EH (cell line): ENCODE measurements at regions not wholly inside any gene's neighbourhood (a gene's known extent, or its start where the extent isn't known, plus 50 kb on each side); places are given as distances from the start of the nearest gene placed in this dataset.
"Not testable (repeated sequence)": the region's sequence is repeated elsewhere in the genome, so short reads cannot be mapped to it uniquely, and the experiment has no call there.

Experiments
- DNase-seq: peaks from one replicate; pipeline ENCODE4 v3.0.0-alpha.2; 2015; ENCODE audit warnings: low read depth

GRCh38 chr5:98121036-98121936 lies 652.2 kb upstream of the RGMB start:
- no peak for DNase-seq

GRCh38 chr5:98128271-98128670 lies 645.2 kb upstream of the RGMB start:
- no peak for DNase-seq

DNA sequence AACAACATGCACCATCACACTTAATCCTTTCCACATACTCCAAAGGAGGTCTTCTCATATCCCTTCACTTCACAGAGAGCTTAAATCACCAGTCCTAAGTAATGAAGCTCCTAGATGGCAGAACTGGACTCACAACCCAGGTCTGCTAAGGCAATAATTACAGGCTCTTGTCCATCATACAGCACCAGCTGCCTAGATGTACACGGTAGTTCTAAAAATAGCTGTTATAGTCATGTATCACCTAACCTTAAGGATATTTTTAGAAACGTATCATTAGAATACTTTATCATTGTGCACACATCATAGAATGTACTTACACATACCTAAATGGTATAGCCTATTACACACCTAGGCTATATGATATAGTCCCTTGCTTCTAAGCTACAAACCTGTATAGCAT lies 644.6 kb upstream of the RGMB start:
- no peak for DNase-seq

- DNase-seq, result peak; percentile 25
Observed at GRCh38 chr5:98130261-98131035, 643.0 kb upstream of the RGMB start.

- peak; percentile 6 for DNase-seq
Observed at GRCh38 chr5:98144116-98144515, 629.3 kb upstream of the RGMB start.

GRCh38 chr5:98144710-98145109 lies 628.8 kb upstream of the RGMB start:
- no peak for DNase-seq

- no peak for DNase-seq
Observed at GRCh38 chr5:98157368-98157767, 616.1 kb upstream of the RGMB start.

GRCh38 chr5:98158440-98158839 lies 615.0 kb upstream of the RGMB start:
- no peak for DNase-seq

DNA sequence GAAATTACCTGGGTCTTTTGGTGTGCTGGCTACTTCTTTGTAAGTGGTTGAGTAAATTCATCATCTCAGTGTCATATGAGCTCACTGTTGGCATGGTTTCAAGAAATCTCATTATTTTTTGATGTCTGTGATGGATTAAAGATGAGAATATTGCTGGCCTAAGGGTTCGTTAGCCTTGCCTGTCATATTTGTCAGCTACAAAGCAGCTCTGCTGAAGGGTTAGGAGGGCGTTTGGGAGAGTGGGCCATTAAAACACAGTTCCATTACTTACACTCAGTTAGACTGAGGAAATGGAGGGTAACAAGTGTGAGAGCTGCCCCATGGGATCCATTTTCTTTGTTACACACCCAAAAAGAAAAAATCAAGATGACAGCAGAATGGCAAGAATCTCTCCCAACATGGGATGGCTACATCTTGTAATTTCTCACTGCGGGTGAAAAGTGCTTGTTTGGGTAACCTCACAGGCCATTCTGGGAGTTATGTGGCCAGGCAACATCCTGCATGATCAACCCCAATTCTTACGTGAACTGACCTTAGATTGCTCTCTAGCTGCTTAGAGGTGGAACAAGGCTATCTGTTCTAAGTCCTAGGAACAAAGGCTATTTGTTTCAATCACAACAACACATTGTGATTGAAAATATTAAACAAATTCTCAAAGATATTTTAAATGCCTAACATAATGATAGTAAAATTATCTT lies 609.5 kb upstream of the RGMB start:
- no peak for DNase-seq

DNA sequence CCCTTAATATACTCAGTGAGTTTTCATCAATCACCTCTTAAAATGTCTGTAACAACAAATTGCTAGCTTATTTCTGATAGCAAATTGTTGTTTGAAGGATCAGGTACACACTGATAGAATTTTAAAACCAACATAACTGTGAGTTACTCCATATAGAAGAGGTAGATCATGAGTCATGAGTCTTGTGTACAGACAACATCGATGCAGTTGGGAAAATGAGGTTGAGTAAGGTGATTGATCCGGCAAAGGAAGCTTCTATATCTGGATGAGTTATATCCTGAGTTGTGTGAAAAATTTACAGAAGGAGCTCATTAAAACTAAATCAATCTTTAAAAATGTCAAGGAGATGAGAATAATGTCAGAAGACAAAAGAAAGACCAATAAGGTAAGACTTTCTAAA lies 604.6 kb upstream of the RGMB start:
- DNase-seq, result no peak

- DNase-seq, result no peak
Observed at GRCh38 chr5:98170994-98171393, 602.5 kb upstream of the RGMB start.

GRCh38 chr5:98173334-98173733 lies 600.1 kb upstream of the RGMB start:
- DNase-seq, result peak; percentile 64

DNA sequence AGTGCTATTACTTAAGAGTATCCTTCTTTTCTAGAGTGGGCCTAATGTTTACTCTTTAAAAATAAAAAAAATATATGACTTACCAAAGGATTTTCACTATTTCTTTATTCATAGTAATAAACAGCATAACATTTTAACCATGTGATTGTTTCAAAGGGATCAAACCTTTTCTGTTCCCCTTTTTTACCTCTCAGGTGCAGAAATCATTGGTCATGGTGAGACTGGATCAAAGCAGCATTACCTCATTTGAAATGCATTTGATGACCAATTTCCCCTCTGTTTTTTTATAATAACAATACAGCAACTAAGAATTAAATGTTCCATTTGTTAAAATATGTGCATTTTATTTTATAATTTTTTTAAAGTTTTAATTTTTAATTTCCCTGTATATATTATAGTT lies 598.0 kb upstream of the RGMB start:
- DNase-seq, result no peak

GRCh38 chr5:98179791-98180755 lies 593.4 kb upstream of the RGMB start:
- DNase-seq, result no peak

GRCh38 chr5:98186128-98186527 lies 587.3 kb upstream of the RGMB start:
- DNase-seq, result no peak

DNA sequence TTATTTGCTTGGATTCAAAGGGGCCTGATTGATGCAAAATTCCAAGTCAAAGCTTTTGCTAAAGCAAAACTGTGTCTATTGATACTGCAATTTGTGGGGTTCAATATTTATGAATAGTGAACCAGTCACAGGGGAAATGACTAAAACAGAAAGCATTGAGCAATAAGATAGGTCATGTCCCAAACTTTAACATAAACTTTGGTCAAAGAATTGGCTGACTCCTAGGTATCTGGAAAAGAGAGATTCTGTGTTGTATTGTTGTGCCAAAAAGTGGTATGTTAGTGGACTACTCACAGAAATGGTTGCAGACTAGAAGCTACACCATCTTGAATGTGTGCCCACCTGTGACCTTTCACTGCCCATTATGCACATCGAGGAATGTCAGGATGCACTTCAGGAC lies 585.5 kb upstream of the RGMB start:
- DNase-seq, result no peak

DNA sequence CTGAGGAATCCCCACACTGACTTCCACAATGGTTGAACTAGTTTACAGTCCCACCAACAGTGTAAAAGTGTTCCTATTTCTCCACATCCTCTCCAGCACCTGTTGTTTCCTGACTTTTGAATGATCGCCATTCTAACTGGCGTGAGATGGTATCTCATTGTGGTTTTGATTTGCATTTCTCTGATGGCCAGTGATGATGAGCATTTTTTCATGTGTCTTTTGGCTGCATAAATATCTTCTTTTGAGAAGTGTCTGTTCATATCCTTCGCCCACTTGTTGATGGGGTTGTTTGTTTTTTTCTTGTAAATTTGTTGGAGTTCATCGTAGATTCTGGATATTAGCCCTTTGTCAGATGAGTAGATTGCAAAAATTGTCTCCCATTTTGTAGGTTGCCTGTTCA lies 583.1 kb upstream of the RGMB start:
- not testable (repeated sequence) for DNase-seq

DNA sequence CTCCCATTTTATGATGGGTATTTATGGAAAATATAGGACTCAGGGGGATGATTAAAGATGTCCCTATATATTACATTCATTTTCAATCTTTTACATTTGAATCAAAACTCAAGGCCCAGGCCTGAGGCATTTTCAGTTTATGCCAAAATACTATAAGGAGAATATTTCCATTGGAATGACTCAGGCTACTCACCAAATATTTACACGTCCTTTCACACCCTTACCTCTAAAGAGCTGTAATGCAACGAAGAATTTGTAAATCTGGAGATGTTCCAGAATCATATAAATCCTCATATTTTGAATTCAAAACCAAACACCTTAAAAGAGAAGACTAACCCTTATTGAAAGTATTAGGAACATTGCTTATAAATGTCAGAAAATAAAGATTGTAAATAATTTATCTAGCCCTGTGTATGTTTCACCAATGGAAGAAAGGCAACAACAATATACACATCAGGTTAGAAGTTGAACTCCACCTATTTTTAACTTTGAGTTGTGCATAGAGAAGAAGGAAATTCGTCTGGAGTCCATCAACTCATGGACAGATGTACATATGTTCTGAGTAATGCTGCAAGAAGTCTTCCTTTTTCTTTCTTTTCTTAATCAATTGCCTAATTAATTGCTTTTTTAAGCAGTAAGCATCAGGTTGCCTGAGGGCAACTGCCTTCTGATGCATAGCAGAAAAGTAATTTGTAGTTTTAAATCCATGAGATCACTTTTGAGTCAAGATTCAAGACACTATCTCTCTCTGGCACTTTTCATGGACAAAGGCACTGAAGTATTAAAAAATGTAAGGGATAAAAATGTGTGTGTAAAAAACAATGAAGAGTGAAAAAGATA lies 579.3 kb upstream of the RGMB start:
- peak; percentile 20 for DNase-seq

DNA sequence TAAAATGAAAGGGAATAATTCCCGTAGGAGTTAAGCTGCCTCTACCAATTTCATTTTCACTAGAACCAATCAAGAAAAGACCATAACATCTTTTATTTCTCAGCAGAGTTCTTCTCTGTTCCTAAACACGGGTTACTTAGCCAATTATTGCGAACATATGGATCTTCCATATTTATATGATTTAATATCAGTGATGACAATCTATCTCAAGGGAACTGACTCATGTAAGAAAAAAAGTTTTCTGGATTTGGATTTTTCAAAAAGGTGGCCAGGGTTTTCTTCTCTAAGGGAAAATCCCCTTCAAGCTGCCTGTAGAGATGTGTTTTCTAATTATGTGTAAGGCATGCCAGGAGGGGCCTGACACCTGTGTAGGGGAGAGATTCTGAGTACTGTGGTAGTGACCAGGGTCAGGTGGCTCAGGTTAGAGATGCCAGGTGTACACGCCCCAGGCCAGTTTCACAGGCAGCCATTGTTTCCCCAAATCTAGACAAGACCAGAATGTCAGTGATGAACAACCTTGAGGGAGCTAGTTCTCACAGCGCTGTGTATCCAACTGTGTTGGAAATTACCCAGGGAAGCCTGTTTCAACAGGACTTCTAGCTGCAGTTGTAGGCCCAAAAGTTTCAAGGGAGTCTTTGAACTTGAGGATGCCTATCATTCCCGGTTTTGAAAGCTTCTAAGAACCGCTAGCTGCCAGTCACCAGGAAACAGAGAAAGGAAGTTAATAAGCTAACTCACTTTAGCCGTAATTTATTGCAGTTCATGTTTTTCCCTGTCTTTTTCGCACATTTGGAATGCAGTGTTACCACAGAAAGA lies 572.5 kb upstream of the RGMB start:
- DNase-seq, result peak; percentile 60

DNA sequence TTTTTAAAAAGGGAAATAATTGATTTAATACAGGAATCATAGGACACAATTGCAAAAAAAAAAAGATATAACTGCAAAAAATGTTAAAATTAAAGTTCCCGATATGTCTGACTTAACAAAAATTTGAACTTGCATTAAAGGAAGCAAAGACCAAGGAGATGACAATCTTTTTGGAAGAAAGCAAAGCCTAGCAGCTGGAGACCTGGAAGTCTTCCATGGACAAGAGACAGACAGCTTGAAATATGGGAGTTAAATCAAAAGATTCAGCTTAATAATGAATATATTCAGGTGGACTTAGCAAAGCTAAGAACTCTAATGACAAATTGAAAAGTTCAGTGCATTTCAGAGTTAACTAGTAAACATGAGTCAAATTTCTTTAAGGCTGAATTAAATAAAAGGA lies 568.7 kb upstream of the RGMB start:
- no peak for DNase-seq
